ENCODE measurements at regions not wholly inside any gene's neighbourhood (a gene's known extent, or its start where the extent isn't known, plus 50 kb on each side); places are given as distances from the start of the nearest gene placed in this dataset.

DNA sequence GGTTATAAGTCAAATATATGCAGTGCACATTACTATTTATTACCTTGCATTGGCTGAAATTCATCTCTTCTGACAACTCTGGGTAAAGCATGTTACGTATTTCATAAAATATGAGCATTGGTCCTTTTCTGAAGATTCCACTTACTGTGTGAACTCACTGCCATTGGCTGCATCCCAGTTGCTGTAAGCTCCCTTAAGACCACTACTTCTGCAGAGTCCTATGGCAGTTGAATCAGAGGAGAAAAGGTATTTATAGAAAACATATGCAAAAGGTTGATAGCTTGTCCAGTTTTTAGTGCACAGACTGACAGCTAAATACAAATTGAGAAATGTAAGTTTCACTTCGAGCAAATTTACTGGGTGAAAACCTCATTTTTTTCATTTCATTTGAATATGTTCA lies 394.6 kb upstream of the ARRDC3 start:
- TF ChIP-seq ZNF219 (CRISPR knock-in tag; IDR thresholded peaks at IDR 0.05; ENCODE audit: borderline replicate concordance) (no peak), CBFB (CRISPR knock-in tag; IDR thresholded peaks at IDR 0.05; ENCODE audit: low read depth) (no peak), FOXK1 (CRISPR knock-in tag; IDR thresholded peaks at IDR 0.05) (no peak), NFE2L1 (CRISPR knock-in tag; IDR thresholded peaks at IDR 0.05) (no peak)
- TF ChIP-seq, protein P1, sequence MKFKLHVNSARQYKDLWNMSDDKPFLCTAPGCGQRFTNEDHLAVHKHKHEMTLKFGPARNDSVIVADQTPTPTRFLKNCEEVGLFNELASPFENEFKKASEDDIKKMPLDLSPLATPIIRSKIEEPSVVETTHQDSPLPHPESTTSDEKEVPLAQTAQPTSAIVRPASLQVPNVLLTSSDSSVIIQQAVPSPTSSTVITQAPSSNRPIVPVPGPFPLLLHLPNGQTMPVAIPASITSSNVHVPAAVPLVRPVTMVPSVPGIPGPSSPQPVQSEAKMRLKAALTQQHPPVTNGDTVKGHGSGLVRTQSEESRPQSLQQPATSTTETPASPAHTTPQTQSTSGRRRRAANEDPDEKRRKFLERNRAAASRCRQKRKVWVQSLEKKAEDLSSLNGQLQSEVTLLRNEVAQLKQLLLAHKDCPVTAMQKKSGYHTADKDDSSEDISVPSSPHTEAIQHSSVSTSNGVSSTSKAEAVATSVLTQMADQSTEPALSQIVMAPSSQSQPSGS (CRISPR knock-in tag; IDR thresholded peaks at IDR 0.05; ENCODE audit: borderline replicate concordance, low read depth), result no peak
- TF ChIP-seq, protein P2, sequence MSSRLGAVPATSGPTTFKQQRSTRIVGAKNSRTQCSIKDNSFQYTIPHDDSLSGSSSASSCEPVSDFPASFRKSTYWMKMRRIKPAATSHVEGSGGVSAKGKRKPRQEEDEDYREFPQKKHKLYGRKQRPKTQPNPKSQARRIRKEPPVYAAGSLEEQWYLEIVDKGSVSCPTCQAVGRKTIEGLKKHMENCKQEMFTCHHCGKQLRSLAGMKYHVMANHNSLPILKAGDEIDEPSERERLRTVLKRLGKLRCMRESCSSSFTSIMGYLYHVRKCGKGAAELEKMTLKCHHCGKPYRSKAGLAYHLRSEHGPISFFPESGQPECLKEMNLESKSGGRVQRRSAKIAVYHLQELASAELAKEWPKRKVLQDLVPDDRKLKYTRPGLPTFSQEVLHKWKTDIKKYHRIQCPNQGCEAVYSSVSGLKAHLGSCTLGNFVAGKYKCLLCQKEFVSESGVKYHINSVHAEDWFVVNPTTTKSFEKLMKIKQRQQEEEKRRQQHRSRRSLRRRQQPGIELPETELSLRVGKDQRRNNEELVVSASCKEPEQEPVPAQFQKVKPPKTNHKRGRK (CRISPR knock-in tag; IDR thresholded peaks at IDR 0.05; ENCODE audit: borderline replicate concordance), result no peak
- TF ChIP-seq, protein P3, sequence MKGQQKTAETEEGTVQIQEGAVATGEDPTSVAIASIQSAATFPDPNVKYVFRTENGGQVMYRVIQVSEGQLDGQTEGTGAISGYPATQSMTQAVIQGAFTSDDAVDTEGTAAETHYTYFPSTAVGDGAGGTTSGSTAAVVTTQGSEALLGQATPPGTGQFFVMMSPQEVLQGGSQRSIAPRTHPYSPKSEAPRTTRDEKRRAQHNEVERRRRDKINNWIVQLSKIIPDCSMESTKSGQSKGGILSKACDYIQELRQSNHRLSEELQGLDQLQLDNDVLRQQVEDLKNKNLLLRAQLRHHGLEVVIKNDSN (CRISPR knock-in tag; IDR thresholded peaks at IDR 0.05), result no peak
- TF ChIP-seq, protein P4, sequence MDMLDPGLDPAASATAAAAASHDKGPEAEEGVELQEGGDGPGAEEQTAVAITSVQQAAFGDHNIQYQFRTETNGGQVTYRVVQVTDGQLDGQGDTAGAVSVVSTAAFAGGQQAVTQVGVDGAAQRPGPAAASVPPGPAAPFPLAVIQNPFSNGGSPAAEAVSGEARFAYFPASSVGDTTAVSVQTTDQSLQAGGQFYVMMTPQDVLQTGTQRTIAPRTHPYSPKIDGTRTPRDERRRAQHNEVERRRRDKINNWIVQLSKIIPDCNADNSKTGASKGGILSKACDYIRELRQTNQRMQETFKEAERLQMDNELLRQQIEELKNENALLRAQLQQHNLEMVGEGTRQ (CRISPR knock-in tag; IDR thresholded peaks at IDR 0.05), result no peak
- TF ChIP-seq, protein P5, sequence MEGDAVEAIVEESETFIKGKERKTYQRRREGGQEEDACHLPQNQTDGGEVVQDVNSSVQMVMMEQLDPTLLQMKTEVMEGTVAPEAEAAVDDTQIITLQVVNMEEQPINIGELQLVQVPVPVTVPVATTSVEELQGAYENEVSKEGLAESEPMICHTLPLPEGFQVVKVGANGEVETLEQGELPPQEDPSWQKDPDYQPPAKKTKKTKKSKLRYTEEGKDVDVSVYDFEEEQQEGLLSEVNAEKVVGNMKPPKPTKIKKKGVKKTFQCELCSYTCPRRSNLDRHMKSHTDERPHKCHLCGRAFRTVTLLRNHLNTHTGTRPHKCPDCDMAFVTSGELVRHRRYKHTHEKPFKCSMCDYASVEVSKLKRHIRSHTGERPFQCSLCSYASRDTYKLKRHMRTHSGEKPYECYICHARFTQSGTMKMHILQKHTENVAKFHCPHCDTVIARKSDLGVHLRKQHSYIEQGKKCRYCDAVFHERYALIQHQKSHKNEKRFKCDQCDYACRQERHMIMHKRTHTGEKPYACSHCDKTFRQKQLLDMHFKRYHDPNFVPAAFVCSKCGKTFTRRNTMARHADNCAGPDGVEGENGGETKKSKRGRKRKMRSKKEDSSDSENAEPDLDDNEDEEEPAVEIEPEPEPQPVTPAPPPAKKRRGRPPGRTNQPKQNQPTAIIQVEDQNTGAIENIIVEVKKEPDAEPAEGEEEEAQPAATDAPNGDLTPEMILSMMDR (IDR thresholded peaks at IDR 0.05), result no peak
- TF ChIP-seq, protein P6, sequence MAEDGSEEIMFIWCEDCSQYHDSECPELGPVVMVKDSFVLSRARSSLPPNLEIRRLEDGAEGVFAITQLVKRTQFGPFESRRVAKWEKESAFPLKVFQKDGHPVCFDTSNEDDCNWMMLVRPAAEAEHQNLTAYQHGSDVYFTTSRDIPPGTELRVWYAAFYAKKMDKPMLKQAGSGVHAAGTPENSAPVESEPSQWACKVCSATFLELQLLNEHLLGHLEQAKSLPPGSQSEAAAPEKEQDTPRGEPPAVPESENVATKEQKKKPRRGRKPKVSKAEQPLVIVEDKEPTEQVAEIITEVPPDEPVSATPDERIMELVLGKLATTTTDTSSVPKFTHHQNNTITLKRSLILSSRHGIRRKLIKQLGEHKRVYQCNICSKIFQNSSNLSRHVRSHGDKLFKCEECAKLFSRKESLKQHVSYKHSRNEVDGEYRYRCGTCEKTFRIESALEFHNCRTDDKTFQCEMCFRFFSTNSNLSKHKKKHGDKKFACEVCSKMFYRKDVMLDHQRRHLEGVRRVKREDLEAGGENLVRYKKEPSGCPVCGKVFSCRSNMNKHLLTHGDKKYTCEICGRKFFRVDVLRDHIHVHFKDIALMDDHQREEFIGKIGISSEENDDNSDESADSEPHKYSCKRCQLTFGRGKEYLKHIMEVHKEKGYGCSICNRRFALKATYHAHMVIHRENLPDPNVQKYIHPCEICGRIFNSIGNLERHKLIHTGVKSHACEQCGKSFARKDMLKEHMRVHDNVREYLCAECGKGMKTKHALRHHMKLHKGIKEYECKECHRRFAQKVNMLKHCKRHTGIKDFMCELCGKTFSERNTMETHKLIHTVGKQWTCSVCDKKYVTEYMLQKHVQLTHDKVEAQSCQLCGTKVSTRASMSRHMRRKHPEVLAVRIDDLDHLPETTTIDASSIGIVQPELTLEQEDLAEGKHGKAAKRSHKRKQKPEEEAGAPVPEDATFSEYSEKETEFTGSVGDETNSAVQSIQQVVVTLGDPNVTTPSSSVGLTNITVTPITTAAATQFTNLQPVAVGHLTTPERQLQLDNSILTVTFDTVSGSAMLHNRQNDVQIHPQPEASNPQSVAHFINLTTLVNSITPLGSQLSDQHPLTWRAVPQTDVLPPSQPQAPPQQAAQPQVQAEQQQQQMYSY (CRISPR knock-in tag; IDR thresholded peaks at IDR 0.05), result no peak
- TF ChIP-seq, protein P7, sequence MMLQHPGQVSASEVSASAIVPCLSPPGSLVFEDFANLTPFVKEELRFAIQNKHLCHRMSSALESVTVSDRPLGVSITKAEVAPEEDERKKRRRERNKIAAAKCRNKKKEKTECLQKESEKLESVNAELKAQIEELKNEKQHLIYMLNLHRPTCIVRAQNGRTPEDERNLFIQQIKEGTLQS (CRISPR knock-in tag; conservative IDR thresholded peaks at IDR 0.05), result no peak
- TF ChIP-seq, protein P8, sequence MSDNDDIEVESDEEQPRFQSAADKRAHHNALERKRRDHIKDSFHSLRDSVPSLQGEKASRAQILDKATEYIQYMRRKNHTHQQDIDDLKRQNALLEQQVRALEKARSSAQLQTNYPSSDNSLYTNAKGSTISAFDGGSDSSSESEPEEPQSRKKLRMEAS (CRISPR knock-in tag; IDR thresholded peaks at IDR 0.05), result no peak
